ENCODE measurements at regions not wholly inside any gene's neighbourhood (a gene's known extent, or its start where the extent isn't known, plus 50 kb on each side); places are given as distances from the start of the nearest gene placed in this dataset.
A peak's percentile ranks its signal among the peaks of the same experiment; 100 is the strongest.

DNA sequence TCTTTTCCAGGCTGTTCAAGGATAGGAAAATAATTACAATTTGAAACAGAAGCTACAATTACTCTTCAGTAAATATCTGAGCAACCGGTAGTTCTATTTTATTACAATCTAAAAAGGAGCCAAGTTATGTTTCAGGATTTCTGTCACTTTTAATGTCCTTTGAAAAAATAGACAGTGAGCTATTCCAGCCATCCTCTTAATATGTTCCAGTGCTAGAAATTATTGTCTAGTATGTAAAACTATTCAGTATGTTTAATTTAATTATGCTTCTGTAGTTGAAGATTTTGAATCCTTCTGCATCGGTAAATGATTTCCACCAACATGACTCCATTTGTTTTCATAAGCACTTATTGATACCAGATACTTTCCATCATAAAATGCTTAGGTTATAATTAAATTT is 129.6 kb upstream of the SEMA3D start:
- Histone ChIP-seq H3K27ac (no peak overlapping the region), H3K27me3 (replicated peaks in 1 of 7) (no peaks in the 10 kb centered on the region), H3K4me3 (no peak overlapping the region), H3K4me1 (no peaks in the 10 kb centered on the region), H3K9me3 (no peaks in the 10 kb centered on the region), H3K36me3 (no peaks in the 10 kb centered on the region)
- 74 to 87% (median 85%) methylated on average over 2 of the region's 2 CpGs for WGBS, 5 donors
- intact Hi-C loops (cut with DNase I; ENCODE audit: low total_unique reads), result no loop called here
- TF ChIP-seq POLR2A (IDR thresholded peaks at IDR 0.05) (no peak), CTCF (IDR thresholded peaks at IDR 0.05 in 8 of 11, conservative IDR thresholded peaks at IDR 0.05 in 3 of 11) (no peak), POLR2AphosphoS5 (IDR thresholded peaks at IDR 0.05) (no peak)
- no peak for DNase-seq

DNA sequence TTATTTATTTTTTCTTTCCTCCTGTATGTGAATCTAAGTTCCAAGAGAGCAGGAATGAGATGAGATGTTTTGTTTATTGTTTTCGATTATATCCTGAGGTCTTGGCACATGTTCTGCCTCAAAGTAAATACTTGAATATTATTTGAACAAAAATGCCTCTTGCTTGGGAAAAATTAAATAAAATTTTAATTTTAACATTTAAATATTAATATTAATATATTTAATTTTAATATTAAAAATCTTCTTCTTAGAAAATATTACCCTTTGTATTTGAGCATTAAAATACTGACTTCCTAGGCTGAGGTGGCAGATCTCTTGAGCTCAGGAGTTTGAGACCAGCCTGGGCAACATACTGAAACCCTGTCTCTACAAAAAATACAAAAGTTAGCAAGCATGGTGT is 123.4 kb upstream of the SEMA3D start:
- Histone ChIP-seq H3K27me3 (replicated peaks in 1 of 7) (no peaks in the 10 kb centered on the region), H3K9me3 (no peaks in the 10 kb centered on the region), H3K36me3 (no peaks in the 10 kb centered on the region), H3K4me1 (no peaks in the 10 kb centered on the region), H3K27ac (no peak overlapping the region), H3K4me3 (no peak overlapping the region)
- TF ChIP-seq CTCF (IDR thresholded peaks at IDR 0.05 in 8 of 11, conservative IDR thresholded peaks at IDR 0.05 in 3 of 11), result no peak
- no peak for TF ChIP-seq POLR2A (IDR thresholded peaks at IDR 0.05)
- no peak for TF ChIP-seq POLR2AphosphoS5 (IDR thresholded peaks at IDR 0.05)
- intact Hi-C loops (cut with DNase I; ENCODE audit: low total_unique reads), result no loop called here
- WGBS, 5 donors, result 86 to 100% (median 93%) methylated on average over 1 of the region's 1 CpG
- DNase-seq, result no peak

DNA sequence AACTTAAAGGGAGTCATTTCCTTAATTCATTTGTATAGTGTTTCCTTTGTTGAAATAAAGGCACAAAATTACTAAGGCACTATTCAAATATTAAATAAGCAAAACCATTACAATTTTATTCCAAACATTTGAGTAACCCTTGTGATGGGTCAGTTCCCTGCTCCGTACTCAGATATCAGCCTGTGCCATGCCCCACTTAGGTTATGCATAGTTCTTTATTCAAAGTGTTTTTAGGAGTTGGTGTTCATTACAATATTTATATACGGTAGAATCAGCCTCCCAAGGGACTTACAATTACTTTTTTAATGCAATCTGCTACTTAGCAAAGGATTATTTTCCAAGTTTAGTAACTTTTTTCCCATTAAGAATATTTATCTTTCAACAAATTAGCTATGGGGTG is 119.3 kb upstream of the SEMA3D start:
- no peak overlapping the region for H3K27ac ChIP-seq
- no peaks in the 10 kb centered on the region for H3K9me3 ChIP-seq
- no peaks in the 10 kb centered on the region for H3K27me3 ChIP-seq (replicated peaks in 1 of 7)
- TF ChIP-seq POLR2A (IDR thresholded peaks at IDR 0.05) (no peak), POLR2AphosphoS5 (IDR thresholded peaks at IDR 0.05) (no peak), CTCF (IDR thresholded peaks at IDR 0.05 in 8 of 11, conservative IDR thresholded peaks at IDR 0.05 in 3 of 11) (no peak)
- H3K4me3 ChIP-seq, result no peak overlapping the region
- 43 to 76% (median 66%) methylated on average over 2 of the region's 2 CpGs for WGBS, 5 donors
- intact Hi-C loops (cut with DNase I; ENCODE audit: low total_unique reads), result no loop called here
- no peaks in the 10 kb centered on the region for H3K36me3 ChIP-seq
- no peaks in the 10 kb centered on the region for H3K4me1 ChIP-seq
- no peak for DNase-seq

GRCh38 chr7:85294176-85294575 is 107.3 kb upstream of the SEMA3D start:
- intact Hi-C loops (cut with DNase I; ENCODE audit: low total_unique reads), result no loop called here
- no peak for DNase-seq
- 85 to 96% (median 88%) methylated on average over 3 of the region's 3 CpGs for WGBS, 5 donors
- no peaks in the 10 kb centered on the region for H3K9me3 ChIP-seq
- H3K36me3 ChIP-seq, result no peaks in the 10 kb centered on the region
- TF ChIP-seq POLR2A (IDR thresholded peaks at IDR 0.05), result no peak
- no peak for TF ChIP-seq CTCF (IDR thresholded peaks at IDR 0.05 in 8 of 11, conservative IDR thresholded peaks at IDR 0.05 in 3 of 11)
- TF ChIP-seq POLR2AphosphoS5 (IDR thresholded peaks at IDR 0.05), result no peak
- peak overlapping the region in 3 of 8 donors; percentile 6 to 68 (median 56) for H3K27ac ChIP-seq
- peaks cover 0 to 25% (median 1%) of the 10 kb centered on the region in 6 donors for H3K4me1 ChIP-seq
- H3K27me3 ChIP-seq (replicated peaks in 1 of 7), result no peaks in the 10 kb centered on the region
- H3K4me3 ChIP-seq, result no peak overlapping the region

All from spleen (tissue), 11 donors.